MM.1S (cell line): ENCODE measurements at regions not wholly inside any gene's neighbourhood (a gene's known extent, or its start where the extent isn't known, plus 50 kb on each side); places are given as distances from the start of the nearest gene placed in this dataset.

ENCODE experiments used
- DNase-seq: peaks from one replicate; pipeline ENCODE4 v3.0.0-alpha.2; 2015
- H2AFZ ChIP-seq: fragments of 300-600 bp; sonication (generic); 2 replicates; pipeline ENCODE4 v1.6.0; 2016; ENCODE audit warnings: antibody characterized with exemption, low read length
- H3F3A ChIP-seq: fragments of 300-600 bp; sonication (generic); 2 replicates; pipeline ENCODE4 v1.6.1; 2016; ENCODE audit warnings: mild to moderate bottlenecking, antibody characterized with exemption, low read length, moderate library complexity, mixed read lengths; ENCODE audit not compliant: insufficient read depth
- H3K27ac ChIP-seq: fragments of 300-600 bp; sonication (generic); 2 replicates; pipeline ENCODE4 v1.5.1; 2016; ENCODE audit warnings: mild to moderate bottlenecking, low read length
- H3K27me3 ChIP-seq: fragments of 300-600 bp; sonication (generic); replicated peaks from 2 replicates; pipeline ENCODE4 v1.6.0; 2016; ENCODE audit warnings: low read length; ENCODE audit not compliant: insufficient read depth
- H3K36me3 ChIP-seq: fragments of 300-600 bp; sonication (generic); replicated peaks from 2 replicates; pipeline ENCODE4 v1.6.1; 2016; ENCODE audit warnings: mild to moderate bottlenecking, low read length, mixed read lengths; ENCODE audit not compliant: insufficient read depth
- H3K4me1 ChIP-seq: fragments of 300-600 bp; sonication (generic); 2 replicates; pipeline ENCODE4 v1.6.1; 2016; ENCODE audit warnings: low read length, mixed read lengths
- H3K4me2 ChIP-seq: fragments of 300-600 bp; sonication (generic); 2 replicates; pipeline ENCODE4 v1.6.0; 2016; ENCODE audit warnings: low read depth, low read length
- H3K4me3 ChIP-seq: fragments of 300-600 bp; sonication (generic); 2 replicates; pipeline ENCODE4 v1.5.1; 2016; ENCODE audit warnings: low read length, mixed read lengths
- H3K79me2 ChIP-seq: fragments of 300-600 bp; sonication (generic); 2 replicates; pipeline ENCODE4 v1.6.1; 2016; ENCODE audit warnings: mixed run types, low read length, mixed read lengths
- H3K9ac ChIP-seq: fragments of 300-600 bp; sonication (generic); 2 replicates; pipeline ENCODE4 v1.6.1; 2016; ENCODE audit warnings: low read length, mixed read lengths
- H3K9me2 ChIP-seq: fragments of 300-600 bp; sonication (generic); replicated peaks from 2 replicates; pipeline ENCODE4 v1.6.1; 2016; ENCODE audit warnings: mild to moderate bottlenecking, low read length, mixed read lengths; ENCODE audit not compliant: insufficient read depth
- H3K9me3 ChIP-seq: fragments of 300-600 bp; sonication (generic); replicated peaks from 2 replicates; pipeline ENCODE4 v1.6.1; 2016; ENCODE audit warnings: mild to moderate bottlenecking, low read length, mixed read lengths; ENCODE audit not compliant: insufficient read depth
- H4K20me1 ChIP-seq: fragments of 300-600 bp; sonication (generic); 2 replicates; pipeline ENCODE4 v1.6.1; 2016; ENCODE audit warnings: mild to moderate bottlenecking, low read length, moderate library complexity, mixed read lengths; ENCODE audit not compliant: insufficient read depth
- CTCF ChIP-seq: fragments of 300-600 bp; sonication (generic); IDR thresholded peaks from 2 replicates; pipeline ENCODE4 v1.5.1; 2016; ENCODE audit warnings: antibody characterized with exemption, low read length, mixed read lengths
- EZH2 ChIP-seq: fragments of 300-600 bp; sonication (generic); optimal IDR thresholded peaks from 2 replicates; pipeline ENCODE3; 2017; ENCODE audit warnings: low read depth, mild to moderate bottlenecking, antibody characterized with exemption, low read length, mixed read lengths
- EZH2phosphoT487 ChIP-seq: fragments of 300-600 bp; sonication (generic); IDR thresholded peaks from 2 replicates; pipeline ENCODE4 v1.6.1; 2018; ENCODE audit warnings: antibody characterized with exemption, low read length

- Histone ChIP-seq H3F3A (no peaks in the 10 kb centered on the region), H3K79me2 (no peaks in the 10 kb centered on the region), H3K9ac (no peak overlapping the region), H3K27me3 (no peaks in the 10 kb centered on the region), H3K4me1 (no peaks in the 10 kb centered on the region), H2AFZ (no peak overlapping the region), H3K27ac (no peak overlapping the region), H3K9me2 (no peaks in the 10 kb centered on the region), H4K20me1 (no peaks in the 10 kb centered on the region), H3K36me3 (no peaks in the 10 kb centered on the region), H3K4me2 (no peak overlapping the region), H3K9me3 (no peaks in the 10 kb centered on the region), H3K4me3 (no peak overlapping the region)
- DNase-seq, result no peak
- TF ChIP-seq EZH2 (no peak), EZH2phosphoT487 (no peak), CTCF (no peak)
Measured at GRCh38 chr4:24396988-24397387, 187.4 kb downstream of the DHX15 start.

GRCh38 chr4:24395937-24396336, 188.4 kb downstream of the DHX15 start:
- H3K4me1 ChIP-seq, result no peaks in the 10 kb centered on the region
- H3K79me2 ChIP-seq, result no peaks in the 10 kb centered on the region
- H3K4me3 ChIP-seq, result no peak overlapping the region
- H3K9ac ChIP-seq, result no peak overlapping the region
- H3K9me2 ChIP-seq, result no peaks in the 10 kb centered on the region
- H3K4me2 ChIP-seq, result no peak overlapping the region
- no peaks in the 10 kb centered on the region for H4K20me1 ChIP-seq
- no peak for DNase-seq
- no peak for TF ChIP-seq EZH2
- TF ChIP-seq CTCF, result peak; percentile 9; the same call in 1 of the 2 replicates
- H3K27me3 ChIP-seq, result no peaks in the 10 kb centered on the region
- no peaks in the 10 kb centered on the region for H3K36me3 ChIP-seq
- no peak overlapping the region for H2AFZ ChIP-seq
- H3K9me3 ChIP-seq, result no peaks in the 10 kb centered on the region
- H3F3A ChIP-seq, result no peaks in the 10 kb centered on the region
- H3K27ac ChIP-seq, result no peak overlapping the region

DNA sequence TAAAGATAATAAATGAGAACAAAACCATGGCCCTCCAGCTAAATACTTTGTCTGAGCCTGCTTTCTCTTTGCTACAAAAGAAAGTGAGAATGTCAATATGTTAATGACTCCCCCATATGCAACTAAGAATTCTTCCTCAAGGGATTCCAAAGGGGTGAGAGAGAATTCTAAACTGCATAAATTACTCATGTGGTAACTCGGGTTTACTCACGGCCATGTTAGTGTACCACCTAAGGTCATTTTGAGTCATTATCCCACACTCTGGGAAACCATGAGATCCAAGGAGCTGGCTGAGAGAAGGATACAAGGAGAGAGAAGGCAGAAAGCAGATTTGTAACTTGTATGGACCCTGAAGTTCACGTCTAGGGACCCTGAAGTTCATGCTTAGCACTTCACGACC, 190.3 kb downstream of the DHX15 start:
- Histone ChIP-seq H2AFZ (no peak overlapping the region), H3K4me2 (no peak overlapping the region), H3K4me3 (no peak overlapping the region), H3K9me2 (no peaks in the 10 kb centered on the region), H3K36me3 (no peaks in the 10 kb centered on the region), H3K79me2 (no peaks in the 10 kb centered on the region), H3F3A (no peaks in the 10 kb centered on the region), H3K9ac (no peak overlapping the region), H3K27ac (no peak overlapping the region), H3K27me3 (no peaks in the 10 kb centered on the region), H4K20me1 (no peaks in the 10 kb centered on the region), H3K9me3 (no peaks in the 10 kb centered on the region), H3K4me1 (no peaks in the 10 kb centered on the region)
- no peak for DNase-seq
- TF ChIP-seq EZH2phosphoT487 (no peak), CTCF (no peak), EZH2 (no peak)

DNA sequence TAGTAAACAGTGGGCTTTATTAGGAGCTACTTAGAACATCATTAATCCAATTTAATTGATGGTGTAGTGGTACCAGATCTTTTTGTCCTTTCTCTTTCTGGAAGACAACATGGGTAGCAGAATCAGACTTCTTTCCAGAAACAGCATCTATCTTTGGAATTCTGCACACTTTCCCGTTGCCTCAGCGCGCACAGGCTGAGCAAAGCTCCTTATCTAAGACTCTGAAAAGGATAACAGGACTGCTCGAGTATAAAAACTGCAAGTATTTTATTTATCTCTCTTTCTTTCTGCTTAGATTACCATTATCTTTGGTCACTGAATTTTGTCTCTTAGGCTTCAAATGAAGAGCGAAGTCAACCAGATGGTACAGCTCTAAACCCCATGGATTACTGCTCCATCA, 191.7 kb downstream of the DHX15 start:
- Histone ChIP-seq H3K9me3 (no peaks in the 10 kb centered on the region), H3K9ac (no peak overlapping the region), H2AFZ (no peak overlapping the region), H3F3A (no peaks in the 10 kb centered on the region), H3K4me2 (no peak overlapping the region), H3K9me2 (no peaks in the 10 kb centered on the region), H3K4me3 (no peak overlapping the region), H3K79me2 (no peaks in the 10 kb centered on the region), H3K27ac (no peak overlapping the region), H3K27me3 (no peaks in the 10 kb centered on the region), H3K4me1 (no peaks in the 10 kb centered on the region), H4K20me1 (no peaks in the 10 kb centered on the region), H3K36me3 (no peaks in the 10 kb centered on the region)
- TF ChIP-seq EZH2phosphoT487 (no peak), EZH2 (no peak), CTCF (no peak)
- no peak for DNase-seq
